HG03196 (cell line): ENCODE measurements at regions not wholly inside any gene's neighbourhood (a gene's known extent, or its start where the extent isn't known, plus 50 kb on each side); places are given as distances from the start of the nearest gene placed in this dataset.

Experiments
- ATAC-seq: cut with Tn5 transposase; IDR thresholded peaks from one replicate; pipeline ENCODE4 v1.9.1; 2021; ENCODE audit not compliant: unreplicated experiment

DNA sequence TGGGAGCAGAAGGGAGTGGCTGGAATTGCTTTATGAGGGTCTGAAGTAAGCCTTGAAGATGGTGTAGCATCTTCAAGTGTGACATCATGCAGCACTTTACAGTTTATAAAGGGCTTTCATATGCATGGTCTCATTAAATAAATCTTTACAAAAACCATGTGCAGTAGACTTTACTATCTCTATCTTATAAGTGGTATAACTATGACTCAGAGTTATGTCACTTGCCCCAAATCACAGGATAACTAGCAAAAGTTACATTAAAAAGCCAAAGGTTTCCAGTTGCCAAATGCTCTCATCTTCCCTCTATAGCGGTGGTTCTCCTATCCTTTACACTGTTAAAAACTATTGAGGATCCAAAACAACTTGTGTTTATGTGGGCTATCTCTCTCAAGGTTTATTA lies 687.7 kb upstream of the MARCKS start:
- no peak for ATAC-seq

DNA sequence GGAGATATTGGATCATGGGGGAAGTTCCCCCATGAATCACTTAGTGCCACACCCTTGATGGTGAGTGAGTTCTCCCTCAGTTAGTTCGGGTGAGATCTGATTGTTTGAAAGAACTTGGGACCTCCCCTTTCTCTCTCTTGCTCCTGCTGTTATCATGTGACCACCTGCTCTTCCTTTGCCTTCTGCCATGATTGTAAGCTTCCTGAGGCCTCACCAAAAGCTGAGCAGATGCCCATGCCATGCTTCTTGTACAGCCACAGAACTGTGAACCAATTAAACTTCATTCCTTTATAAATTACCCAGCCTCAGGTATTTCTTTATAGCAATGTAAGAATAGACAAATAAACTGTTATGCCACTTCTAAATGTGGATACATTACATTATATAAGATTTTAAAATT lies 686.7 kb upstream of the MARCKS start:
- ATAC-seq = no peak

DNA sequence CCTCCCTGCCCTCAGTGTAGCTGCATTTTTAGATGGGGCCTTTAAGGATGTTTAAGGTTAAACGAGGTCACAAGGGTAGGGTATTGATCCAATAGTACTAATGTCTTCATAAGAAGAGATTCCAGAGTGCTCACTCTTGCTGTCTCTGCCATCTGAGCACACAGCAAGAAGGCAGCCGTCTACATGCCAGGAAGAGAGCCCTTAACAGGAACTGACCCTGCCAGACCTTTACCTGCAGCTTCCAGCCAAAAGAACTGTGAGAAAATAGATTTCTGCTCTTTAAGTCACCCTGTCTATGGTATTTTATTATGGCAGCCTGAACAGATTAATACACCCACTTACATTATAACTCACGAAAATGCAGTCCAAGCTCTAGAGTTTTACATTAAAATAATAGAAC lies 685.3 kb upstream of the MARCKS start:
- no peak for ATAC-seq

DNA sequence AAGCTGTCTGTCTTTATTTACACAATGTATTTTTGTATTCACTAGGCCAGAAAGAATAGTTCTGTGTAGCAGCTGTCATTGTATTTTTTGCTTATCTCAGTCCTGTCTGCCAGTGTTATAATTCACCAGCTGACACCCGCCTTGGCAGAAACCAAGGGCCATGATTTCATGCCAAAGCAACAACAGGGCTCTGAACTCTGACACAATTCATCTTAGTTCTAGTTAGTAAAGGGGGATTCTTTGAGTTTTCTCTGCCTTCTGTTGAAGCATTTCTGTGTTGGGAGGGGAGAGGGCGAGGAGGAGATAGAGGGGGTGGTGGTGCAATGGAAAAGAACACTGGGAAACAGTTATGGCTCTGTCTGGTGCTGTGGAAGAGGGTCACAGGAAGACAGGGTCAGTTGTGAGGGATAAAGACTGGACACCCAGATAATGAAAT lies 684.6 kb upstream of the MARCKS start:
- no peak for ATAC-seq

DNA sequence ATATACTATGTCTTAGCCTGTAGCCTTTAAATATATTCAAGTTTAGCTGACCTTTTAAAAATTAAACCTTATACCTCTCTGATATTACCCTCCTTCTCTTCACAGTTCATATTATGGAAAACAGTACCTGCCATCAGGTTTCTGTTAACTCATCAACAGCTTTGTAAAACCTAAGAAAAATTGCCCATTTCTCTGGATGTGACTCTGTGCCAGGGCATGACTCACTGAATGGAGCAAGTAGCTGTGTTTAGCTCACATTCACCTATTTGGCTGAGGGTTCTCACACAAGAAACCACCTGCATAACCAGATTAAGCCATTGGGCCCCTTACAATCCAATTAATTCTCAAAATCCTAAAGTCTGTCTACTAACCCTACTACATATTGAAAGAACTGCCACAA lies 678.8 kb upstream of the MARCKS start:
- no peak for ATAC-seq

DNA sequence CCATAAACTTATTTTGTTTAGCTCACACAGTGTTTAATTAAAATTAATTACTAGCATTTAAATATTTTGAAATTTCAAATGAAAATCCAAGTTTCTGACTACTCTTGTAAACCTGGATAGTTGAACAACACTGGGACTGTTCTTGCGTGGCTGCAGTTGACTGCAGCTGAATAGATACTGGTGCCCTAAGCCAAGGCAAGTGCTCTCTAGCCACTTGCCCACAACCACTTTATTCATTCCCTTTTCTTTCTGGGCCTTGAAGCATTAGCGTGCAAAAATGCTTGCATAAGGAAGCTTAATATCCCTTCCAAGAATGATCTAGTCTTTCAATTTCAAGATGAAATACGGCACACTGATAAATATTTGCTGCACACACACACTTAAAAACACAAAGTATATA lies 676.0 kb upstream of the MARCKS start:
- no peak for ATAC-seq

DNA sequence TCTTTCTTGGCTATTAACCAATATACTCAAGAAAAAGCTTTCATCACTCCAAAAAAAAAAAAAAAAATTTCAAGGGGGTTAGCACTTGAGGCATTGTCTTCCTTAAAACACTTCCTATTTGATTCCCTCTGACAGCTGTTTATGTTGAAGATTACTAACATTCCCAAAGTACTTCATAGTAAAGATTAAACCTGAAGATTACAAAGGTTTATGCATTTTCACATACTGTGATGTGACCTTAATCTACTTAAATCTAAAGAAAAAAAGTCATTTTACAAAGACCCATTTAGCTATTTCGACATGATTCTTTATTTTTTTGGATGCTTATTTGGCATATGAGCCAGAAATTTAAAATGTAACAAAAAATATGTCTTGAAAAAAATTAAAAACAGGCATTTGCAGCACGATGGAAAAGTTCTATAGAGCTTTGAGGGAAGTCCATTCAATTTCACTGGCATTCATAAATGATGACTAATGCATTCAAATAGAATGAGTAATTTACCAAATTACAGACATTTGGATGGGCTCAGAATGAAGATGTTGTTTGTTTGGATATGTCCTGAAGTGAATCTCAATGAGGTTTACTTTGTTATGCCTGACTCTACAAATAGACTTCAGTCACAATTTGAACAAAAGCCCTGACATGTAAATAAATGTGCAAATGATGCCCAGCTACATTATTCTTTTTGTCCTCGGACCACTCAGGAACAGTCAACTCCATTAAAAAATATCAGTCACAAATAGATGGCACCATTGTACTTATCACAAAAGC lies 674.6 kb upstream of the MARCKS start:
- no peak for ATAC-seq

DNA sequence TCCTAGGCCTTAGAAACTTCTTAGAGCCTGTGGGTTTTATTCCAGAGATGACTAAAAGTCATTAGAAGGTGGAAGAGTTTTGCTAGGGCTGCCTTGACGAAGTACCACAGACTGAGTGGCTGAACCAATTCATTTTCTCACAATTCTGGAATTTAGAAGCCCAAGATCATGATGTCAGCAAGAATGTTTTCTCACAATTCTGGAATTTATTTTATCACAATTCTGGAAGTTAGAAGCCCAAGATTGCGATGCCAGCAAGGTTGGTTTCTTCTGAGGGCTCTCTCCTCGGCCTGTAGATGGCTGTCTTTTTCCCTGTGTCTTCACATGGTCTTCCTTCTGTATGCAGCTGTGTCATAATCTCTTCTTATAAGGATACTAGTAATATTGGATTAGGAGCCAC lies 672.9 kb upstream of the MARCKS start:
- ATAC-seq = no peak

DNA sequence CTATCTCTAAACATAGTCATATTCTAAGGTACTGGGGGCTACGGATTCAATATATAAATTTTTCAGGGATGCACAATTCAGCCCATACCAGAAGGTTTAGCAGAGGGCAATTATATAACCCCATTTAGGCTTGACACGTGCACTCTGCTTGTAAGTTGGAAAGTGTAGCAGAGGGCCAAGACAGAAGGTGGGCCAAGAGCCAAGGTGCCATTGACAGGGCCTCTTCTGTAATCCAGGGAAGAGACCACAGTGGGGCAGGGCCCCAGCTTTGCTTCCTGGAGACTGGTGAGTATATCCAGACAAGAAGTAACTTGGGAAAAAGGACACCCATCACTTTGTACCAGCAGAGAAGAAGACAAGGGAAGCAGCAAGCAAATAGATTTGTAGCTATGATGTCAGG lies 672.4 kb upstream of the MARCKS start:
- ATAC-seq = no peak

DNA sequence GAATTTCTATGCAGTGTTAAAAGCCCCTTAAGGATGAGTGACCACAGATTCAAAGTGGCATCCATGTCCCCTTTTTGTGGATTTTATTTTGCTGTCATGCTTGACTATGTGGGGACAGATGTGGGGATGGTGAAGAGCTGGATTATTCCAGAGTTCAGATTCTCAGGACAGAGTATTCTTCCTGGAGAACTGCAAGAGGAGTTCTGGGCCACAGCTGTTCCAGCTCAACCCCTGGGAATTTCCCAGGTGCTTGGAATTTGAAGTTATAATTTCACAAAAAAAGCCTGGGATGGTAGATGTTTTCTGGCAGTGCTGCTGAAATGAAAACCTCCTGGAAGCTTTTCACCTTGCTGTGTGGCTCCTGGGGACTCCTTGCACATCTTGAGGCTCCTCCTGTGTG lies 671.8 kb upstream of the MARCKS start:
- ATAC-seq = no peak

DNA sequence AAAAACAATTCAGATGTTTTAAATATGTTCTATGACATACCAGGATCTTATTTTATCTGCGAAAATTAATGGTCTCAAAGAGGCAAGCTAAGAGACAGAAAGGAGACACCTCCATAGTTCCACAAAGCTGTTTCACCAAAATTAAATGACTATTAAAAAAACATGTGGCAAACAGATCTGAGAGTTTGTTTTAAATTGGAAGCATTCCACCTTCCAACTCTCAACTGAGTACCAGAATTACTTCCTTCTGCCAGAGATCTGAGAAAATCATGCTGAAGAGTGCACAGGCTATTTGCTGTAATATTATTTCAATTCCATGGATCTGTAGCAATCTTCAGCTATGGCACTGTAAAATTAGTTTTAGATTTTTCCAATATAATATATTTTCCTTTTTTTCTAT lies 669.5 kb upstream of the MARCKS start:
- ATAC-seq = no peak

DNA sequence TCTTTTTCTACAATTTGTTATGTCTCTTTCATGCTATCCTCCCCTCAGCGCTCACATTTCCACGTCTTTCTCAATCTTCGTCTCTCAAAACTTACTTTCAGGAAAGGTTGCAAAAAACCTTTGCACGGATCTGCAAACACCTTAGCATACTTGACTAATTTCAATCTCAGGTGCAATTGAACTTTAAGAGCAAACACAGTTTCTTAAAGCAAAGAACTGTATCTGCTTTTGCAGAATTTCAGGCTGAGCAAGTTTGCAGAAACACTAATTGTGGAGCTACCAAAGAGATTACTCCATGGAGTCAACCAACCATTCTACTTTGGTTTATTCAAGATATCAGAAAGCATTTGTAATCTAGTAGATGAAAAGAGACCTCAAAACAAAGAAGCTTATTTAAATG lies 668.2 kb upstream of the MARCKS start:
- no peak for ATAC-seq

DNA sequence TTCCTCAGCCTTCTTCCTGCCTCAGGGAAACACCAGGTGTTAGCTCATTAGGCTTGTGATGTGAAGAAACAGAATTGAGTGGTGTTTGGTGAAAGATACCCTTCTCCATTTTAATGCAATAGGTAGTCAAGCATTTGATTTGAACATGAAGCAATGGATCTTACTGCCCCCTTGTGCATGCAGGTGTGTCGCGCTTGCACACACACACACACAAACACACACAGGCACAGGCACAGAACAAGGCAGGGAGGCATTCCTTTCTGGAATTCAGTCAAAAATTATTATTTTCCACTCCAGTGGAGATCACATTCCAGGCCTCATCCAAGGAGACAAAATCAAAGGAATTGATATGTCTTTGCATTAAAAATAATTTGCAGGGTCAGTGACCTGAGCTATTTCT lies 667.0 kb upstream of the MARCKS start:
- no peak for ATAC-seq

DNA sequence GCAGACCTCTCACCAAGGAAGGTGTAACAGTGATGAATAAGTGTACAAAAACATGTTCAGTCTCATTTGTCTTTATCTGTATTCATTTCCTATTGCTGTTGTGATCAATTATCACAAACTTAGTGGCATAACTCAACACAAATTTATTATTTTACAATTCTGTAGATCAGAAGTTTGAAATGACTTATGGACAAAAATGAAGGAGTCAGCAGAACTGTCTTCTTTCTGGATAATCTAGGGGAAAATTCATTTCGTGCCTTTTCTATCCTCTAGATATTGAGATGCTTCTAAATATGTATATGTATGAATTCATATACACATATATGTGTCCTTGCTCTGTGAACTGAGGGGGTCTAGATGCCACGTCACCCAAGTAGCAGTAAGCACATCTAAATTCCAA lies 663.1 kb upstream of the MARCKS start:
- no peak for ATAC-seq

DNA sequence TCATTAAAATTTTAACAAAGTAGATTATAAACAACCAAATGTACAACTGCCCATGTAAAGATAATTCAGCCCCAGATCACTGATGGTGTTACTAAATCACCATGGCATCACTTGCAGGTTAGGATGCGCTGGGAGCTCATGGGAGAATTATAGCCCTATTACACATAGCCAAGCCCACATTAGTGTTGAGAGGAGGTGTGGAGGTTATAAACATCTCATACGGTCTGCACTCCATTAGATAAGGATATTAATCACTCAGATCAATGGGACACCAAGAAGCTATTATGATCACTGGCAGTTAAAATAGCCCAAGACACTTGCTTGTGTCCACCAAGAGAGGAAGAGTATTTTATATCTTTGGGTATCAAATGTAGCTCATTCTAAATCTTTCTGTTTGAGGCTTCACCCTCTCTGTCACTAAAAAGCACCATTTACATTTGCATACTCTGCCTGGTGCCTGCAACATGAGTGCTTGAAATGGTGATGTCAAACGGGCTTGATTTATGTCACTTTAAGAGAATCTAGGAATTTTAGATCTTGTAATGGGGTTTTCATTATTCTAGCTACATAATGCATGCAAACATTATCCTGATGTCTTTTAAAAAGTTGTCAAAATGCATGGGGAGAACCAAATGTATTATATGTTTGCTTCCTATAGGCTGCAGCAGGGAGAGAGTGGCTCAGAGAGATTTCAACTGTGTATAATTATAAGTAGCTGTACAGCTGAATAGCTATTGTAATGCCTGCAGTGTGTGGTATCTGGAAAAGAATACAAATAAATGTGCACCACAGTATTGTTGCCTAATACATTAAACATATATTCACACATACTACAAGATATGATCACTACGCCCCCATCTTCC lies 654.1 kb upstream of the MARCKS start:
- no peak for ATAC-seq

DNA sequence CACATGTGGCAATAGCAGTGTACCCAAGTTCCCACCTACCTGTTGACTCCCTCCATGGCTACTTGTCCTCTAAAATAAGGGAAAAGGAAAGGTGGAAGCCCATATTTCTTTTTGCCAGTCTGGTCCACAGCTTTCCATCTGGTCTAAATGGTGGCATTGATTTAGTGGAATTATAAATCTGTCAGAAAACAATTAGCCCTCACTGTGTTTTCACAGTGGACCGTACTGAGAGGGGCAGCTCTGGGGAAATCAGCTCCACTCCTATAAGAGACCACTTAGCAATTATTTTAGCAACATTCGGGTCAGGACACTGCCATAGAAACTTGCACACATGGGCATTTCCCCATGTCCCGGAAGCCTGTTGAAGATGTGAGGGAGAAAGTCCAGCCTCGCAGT lies 653.4 kb upstream of the MARCKS start:
- no peak for ATAC-seq

DNA sequence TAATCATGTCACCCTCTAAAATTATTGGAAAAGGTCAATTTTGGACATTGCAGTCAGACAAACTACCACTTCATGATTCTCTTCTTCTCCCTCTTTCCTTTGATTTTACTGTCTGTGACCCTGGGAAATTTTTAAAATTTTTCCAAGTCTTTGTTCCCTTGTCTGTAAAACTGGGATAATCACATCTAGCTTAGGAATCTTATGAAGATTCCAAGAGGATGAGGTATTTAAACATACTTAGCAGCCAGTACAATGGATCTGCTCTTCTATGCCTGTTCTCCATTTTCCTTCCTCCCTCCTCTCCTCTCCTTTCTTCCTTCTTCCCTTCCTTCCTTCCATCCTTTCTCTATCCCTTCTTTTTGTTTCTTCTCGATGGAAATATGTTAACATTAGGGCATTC lies 651.6 kb upstream of the MARCKS start:
- no peak for ATAC-seq

DNA sequence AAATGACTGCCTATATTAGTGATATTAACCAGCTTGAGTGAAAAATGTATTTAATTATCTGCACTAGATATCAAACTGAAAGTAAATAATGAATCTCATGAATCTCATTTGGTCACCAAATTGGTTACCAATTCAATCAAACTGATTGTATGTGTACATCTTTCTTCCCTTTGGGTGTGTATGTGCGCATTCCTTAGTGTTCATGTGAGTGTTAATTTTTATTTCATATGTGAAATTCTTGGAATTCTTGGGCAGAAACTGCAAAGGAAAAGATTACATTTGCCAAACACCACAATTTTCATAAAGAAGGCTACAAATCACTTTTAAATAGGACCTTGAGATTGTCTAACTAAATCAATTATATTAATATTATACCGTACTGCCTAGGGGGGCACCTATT lies 648.4 kb upstream of the MARCKS start:
- ATAC-seq = no peak

DNA sequence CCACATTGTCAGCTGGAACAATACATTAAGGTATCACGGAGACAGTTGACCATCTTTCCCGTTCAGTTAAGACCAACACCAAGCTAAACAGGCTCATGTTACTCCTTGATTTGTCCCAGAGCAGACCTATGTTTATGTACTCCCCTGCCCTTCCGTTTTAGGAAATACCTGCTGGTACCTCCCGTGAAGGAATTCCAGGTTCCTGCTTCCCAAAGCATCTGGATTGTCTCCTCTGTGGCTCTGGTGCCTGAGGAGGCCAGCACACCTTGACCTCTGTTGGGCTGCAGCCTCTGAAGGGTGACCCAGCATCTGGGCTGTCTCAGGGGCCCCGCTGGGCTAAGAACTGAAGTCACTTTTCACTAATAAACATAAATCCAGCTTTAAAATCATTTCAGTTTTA lies 647.8 kb upstream of the MARCKS start:
- no peak for ATAC-seq

DNA sequence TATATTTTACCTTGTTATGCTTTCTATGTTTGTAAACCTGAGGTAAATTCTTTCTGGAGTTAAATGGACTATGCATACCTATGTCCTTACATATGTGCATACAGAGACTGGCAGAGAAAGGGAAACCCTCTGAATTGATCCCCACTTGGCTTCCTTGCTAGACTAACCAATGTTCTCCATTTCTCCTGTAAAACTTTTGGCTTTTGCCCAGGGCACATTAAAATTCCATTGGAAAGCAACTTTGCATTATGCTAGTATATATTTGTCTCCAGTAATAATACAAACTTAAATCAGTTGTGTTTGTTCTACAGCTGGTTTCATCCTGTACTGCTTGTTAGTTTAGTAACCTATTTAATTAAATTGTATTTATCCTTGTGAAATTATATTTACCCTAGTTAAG lies 646.0 kb upstream of the MARCKS start:
- ATAC-seq = no peak

DNA sequence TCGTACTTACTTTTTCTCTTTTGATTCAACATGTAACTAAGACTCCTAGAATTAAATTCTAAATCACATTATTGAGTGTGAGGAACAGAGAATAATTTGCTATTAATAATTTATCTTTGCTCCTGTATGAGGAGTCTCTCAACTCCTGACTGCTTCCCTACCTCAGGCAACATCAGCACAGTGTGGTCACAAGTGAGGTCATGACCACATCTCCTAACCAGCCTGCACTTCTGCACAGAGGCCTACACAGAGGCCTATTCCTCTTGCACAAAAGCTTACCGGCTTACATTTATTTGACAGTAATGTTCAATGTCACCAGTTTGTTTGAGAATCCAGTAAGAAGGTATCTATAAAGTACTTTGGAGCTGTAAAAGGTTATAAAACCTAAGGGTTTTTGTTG lies 637.4 kb upstream of the MARCKS start:
- no peak for ATAC-seq

DNA sequence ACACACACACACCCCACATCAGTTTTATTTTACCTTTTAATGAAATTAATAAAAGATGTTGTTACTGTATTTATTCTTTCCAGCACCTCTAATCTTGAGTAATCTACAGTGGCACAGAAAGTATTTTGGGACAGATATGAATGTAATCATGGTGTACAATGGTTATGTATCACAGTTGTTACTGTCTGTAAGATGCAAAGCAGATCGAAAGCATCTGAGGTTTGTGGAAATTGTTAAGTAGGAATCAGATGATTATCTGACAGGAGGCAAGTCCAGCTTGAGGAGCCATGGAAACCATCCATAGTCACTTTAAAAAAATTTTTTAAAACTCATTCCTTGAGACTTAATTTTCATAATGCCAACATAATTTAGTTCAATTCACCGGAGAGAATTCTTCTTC lies 636.3 kb upstream of the MARCKS start:
- ATAC-seq = no peak

DNA sequence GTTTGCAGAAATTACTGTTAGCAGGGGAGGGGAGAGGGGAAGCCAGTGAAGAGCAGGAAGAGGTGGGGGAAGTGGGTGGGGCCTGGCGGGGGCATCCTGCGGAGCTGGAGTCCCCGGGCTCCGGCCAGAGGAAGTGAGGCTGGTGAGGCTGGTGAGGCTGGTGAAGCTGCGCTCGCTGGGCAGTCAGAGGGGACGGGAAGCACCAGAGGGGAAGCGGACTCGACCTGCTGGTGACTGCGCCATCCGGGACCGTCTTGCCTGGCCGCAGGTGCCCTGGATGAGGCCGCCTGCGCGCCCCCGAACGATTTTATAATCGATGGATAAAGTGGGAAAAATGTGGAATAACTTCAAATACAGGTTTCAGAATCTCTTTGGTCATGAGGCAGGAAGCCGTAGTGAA lies 635.3 kb upstream of the MARCKS start:
- no peak for ATAC-seq
